ENCODE measurements at regions not wholly inside any gene's neighbourhood (a gene's known extent, or its start where the extent isn't known, plus 50 kb on each side); places are given as distances from the start of the nearest gene placed in this dataset.
"Not testable (repeated sequence)": the region's sequence is repeated elsewhere in the genome, so short reads cannot be mapped to it uniquely, and the experiment has no call there.

DNA sequence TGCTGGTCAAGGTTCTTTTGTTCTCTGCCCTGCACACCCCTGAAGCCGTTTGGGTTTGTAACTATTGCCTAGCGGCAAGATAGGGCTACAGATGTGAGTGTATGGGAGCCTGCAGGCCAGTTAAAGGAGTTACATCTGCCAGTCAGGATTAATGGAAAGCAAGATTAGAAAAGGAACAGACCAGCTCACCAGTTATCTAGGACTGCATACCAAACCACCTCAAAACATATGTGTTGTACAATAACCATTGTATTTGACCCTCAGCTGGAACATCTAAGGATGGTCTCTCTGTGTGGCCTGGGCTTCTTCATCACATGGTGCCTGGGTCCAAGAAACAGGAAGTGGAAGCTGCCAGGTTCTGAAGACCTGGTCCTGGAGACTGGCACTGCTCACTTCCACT lies 52.5 kb upstream of the FBXO28 start:
- H3K9me3 ChIP-seq (ENCODE audit: low read depth, low read length), result no peaks in the 10 kb centered on the region
- no peak overlapping the region for H3K4me3 ChIP-seq (ENCODE audit: low read length)
- no peaks in the 10 kb centered on the region for H3K27me3 ChIP-seq (ENCODE audit: insufficient read depth, low read length)
- H3K4me1 ChIP-seq (ENCODE audit: insufficient read depth, low read length), result no peaks in the 10 kb centered on the region

DNA sequence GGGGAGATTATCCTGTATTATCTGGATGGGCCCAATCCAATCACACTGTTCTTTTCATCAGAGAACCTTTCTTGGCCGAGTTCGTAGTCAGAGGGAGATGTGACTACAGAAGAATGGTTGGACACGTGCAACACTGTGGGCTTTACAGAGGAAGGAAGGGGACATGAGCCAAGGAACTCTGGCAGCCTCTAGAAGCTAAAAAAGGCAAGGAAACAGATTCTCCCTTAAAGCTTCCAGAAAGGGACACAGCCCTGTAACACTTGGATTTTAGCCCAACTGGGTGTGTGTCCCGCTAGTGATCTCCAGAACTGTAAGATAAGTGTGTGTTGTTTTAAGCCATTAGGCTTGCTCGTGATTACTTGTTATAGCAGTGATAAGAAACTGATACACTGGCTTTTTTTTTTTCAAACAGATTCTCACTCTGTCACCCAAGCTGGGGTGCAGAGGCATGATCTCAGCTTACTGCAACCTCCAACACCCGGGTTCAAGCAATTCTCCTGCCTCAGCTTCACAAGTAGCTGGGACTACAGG lies 53.9 kb upstream of the FBXO28 start:
- Histone ChIP-seq H3K4me1 (ENCODE audit: insufficient read depth, low read length) (no peaks in the 10 kb centered on the region), H3K4me3 (ENCODE audit: low read length) (no peak overlapping the region), H3K27me3 (ENCODE audit: insufficient read depth, low read length) (no peaks in the 10 kb centered on the region), H3K9me3 (ENCODE audit: low read depth, low read length) (no peaks in the 10 kb centered on the region)

DNA sequence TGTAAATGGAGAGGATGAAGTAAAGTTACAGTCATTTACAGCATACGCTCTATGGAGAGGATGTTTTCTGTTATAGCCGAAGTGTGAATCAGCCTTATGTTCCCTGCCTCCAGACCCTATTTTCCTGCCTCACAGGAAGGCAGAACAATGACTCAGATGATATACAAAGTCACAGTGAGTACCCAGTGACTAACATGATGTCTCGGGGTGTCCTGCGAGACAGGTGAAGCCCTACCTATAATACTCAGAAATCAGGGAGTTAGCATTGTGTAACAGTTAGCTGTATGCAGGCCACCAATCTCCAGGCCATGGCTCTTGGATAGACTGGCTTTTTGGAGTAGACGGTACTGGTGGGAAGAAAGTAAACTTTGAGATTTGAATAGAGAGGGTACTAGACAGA lies 55.6 kb upstream of the FBXO28 start:
- no peaks in the 10 kb centered on the region for H3K9me3 ChIP-seq (ENCODE audit: low read depth, low read length)
- no peaks in the 10 kb centered on the region for H3K27me3 ChIP-seq (ENCODE audit: insufficient read depth, low read length)
- H3K4me3 ChIP-seq (ENCODE audit: low read length), result no peak overlapping the region
- no peaks in the 10 kb centered on the region for H3K4me1 ChIP-seq (ENCODE audit: insufficient read depth, low read length)

DNA sequence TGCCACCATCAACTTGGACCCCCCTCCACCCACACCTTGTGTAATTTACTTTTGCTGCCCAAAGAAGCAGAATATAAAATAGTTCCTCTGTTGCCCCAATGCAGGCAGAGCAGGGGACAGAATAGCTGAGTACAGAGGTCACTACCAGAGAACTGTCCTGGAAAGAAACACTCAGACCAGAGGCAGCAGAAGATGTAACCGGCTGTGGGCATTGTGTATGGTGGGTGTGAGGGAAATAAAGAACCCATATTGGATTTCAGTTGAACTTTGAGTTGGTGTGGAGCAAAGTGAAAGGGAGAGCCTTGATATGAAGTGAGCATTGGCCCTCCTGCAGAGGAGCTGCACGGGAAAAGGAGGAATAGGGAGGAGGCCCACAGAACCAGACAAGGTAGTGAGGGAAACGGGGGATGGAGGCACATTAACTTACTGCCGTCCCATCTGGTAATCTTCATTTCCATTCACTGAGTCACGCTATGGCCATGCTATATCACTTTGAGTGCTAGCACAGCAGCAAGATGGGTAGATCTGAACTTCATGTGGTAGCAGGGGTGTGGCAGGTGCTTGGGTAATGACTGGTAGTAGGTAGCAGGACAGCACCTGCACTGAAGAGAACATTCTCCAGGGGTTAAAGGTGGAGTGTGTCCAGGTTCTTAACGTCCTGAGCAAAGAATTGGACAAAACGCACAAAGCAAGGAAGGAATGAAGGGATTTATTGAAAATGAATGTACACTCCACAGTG lies 56.3 kb upstream of the FBXO28 start:
- H3K4me3 ChIP-seq (ENCODE audit: low read length), result no peak overlapping the region
- no peaks in the 10 kb centered on the region for H3K4me1 ChIP-seq (ENCODE audit: insufficient read depth, low read length)
- no peaks in the 10 kb centered on the region for H3K27me3 ChIP-seq (ENCODE audit: insufficient read depth, low read length)
- H3K9me3 ChIP-seq (ENCODE audit: low read depth, low read length), result no peaks in the 10 kb centered on the region

DNA sequence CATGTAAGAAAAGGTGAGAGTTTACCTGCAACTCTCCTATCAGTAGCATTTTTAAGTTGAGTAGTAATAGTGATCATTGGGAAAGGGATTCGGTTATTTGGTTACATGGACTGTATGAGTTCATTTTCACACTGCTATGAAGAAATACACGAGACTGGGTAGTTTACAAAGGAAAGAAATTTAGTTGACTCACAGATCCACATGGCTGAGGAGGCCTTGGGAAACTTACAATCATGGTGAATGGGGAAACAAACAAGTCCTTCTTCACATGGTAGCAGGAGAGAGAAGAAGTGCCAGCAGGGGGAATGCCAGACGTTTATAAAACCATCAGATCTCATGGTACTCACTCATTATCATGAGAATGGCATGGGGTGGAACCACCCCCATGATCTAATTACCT lies 59.3 kb upstream of the FBXO28 start:
- Histone ChIP-seq H3K4me3 (ENCODE audit: low read length) (no peak overlapping the region), H3K27me3 (ENCODE audit: insufficient read depth, low read length) (no peaks in the 10 kb centered on the region), H3K4me1 (ENCODE audit: insufficient read depth, low read length) (no peaks in the 10 kb centered on the region), H3K9me3 (ENCODE audit: low read depth, low read length) (no peaks in the 10 kb centered on the region)

DNA sequence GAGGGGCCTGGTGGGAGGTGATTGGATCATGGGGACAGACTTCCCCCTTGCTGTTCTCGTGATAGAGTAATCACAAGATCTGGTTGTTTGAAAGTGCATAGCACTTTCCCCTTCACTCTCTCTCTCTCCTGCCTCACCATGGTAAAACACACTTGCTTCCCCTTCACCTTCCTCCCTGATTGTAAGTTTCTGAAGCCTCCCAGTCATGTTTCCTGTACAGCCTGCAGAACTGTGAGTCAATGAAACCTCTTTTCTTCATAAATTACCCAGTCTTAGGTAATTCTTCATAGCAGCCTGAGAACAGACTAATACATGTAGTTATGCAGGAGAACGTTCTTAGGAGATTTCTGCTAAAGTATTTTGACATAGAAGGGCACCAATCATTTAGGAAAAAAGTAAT lies 59.9 kb upstream of the FBXO28 start:
- Histone ChIP-seq H3K4me1 (ENCODE audit: insufficient read depth, low read length) (no peaks in the 10 kb centered on the region), H3K4me3 (ENCODE audit: low read length) (no peak overlapping the region), H3K9me3 (ENCODE audit: low read depth, low read length) (no peaks in the 10 kb centered on the region), H3K27me3 (ENCODE audit: insufficient read depth, low read length) (no peaks in the 10 kb centered on the region)

DNA sequence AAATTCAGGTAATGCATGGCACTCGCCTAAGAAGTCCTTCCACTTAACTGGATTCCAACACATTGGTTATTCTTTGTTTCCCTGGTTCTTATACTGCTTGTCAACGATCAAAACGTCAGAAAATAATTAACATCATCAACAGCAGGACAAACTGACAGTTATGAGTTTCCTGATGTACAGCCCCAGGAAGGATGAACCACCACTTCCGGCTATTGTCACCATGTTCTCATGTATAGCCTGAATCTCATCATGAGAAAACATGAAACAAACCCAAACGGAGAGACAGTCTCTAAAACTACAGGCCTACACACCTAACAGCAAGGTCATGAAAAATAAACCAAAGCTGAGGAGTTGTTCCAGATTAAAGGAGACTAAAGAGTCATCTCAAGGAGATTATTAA lies 60.5 kb upstream of the FBXO28 start:
- no peaks in the 10 kb centered on the region for H3K4me1 ChIP-seq (ENCODE audit: insufficient read depth, low read length)
- no peaks in the 10 kb centered on the region for H3K9me3 ChIP-seq (ENCODE audit: low read depth, low read length)
- no peak overlapping the region for H3K4me3 ChIP-seq (ENCODE audit: low read length)
- H3K27me3 ChIP-seq (ENCODE audit: insufficient read depth, low read length), result no peaks in the 10 kb centered on the region

DNA sequence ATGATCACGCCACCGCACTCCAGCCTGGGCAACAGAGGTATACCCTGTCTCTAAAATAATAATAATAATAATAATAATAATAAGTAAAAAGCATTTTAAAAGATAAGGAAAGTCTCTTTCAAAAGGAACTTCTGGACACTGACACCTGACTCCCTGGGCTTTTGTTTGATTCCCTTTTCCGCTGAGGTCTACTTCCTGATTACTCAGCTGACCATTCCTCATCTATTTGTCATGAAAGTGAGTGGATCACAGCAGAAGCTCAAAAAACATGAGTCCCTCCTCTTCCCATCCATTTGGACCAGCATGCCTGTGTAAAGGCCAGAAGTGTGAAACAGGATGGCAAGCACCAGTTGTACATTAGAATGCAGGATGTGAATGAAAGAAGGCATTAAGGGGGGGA lies 61.1 kb upstream of the FBXO28 start:
- Histone ChIP-seq H3K4me3 (ENCODE audit: low read length) (no peak overlapping the region), H3K4me1 (ENCODE audit: insufficient read depth, low read length) (no peaks in the 10 kb centered on the region), H3K27me3 (ENCODE audit: insufficient read depth, low read length) (no peaks in the 10 kb centered on the region), H3K9me3 (ENCODE audit: low read depth, low read length) (no peaks in the 10 kb centered on the region)

DNA sequence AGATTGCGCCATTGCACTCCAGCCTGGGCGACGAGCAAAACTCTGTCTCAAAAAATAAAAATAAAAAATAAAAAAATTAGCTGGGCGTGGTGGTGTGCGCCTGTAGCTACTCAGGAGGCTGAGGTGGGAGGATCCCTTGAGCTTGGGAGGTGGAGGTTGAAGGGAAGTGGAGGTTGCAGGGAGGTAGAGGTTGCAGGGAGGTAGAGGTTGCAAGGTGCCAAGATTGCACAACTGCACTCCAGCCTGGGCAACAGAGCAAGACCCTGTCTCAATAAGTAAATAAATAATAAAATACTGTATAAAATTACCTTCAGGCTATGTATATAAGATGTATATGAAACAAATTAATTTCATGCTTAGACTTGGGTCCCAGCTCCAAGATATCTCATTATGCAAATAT lies 62.1 kb upstream of the FBXO28 start:
- not testable (repeated sequence) for H3K4me3 ChIP-seq (ENCODE audit: low read length); H3K4me1 ChIP-seq (ENCODE audit: insufficient read depth, low read length); H3K9me3 ChIP-seq (ENCODE audit: low read depth, low read length); H3K27me3 ChIP-seq (ENCODE audit: insufficient read depth, low read length)

DNA sequence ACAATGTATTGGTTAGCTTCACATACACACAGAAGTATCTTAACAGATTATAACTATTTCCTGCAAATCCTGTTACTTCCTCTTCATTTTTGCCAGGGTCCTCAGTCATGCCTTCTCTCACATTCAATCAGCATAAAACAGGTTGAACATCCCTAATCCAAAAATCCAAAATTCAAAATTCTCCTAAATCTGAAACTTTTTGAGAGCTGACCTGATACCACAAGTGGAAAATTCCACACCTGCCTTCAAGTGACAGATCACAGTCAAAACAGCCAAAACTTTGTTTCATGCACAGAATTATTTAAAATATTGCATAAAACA lies 62.9 kb upstream of the FBXO28 start:
- Histone ChIP-seq H3K27me3 (ENCODE audit: insufficient read depth, low read length) (no peaks in the 10 kb centered on the region), H3K9me3 (ENCODE audit: low read depth, low read length) (no peaks in the 10 kb centered on the region), H3K4me1 (ENCODE audit: insufficient read depth, low read length) (no peaks in the 10 kb centered on the region), H3K4me3 (ENCODE audit: low read length) (no peak overlapping the region)

DNA sequence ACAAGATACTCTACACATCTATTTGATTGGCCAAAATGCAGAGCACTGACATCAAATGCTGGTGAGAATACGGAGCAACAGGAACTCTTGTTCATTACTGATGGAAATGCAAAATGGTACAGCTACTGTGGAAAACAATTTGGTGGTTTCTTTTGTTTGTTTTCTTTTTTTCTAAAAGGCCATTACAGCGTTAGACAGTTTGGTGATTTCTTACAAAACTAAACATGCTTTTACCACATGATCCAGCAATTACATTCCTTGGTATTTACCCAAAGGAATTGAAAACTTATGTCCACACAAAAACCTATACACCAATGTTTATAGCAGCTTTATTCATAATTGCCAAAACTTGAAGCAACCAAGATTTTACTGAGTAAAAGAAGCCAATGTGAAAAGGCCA lies 66.4 kb upstream of the FBXO28 start:
- Histone ChIP-seq H3K4me3 (ENCODE audit: low read length) (no peak overlapping the region), H3K9me3 (ENCODE audit: low read depth, low read length) (no peaks in the 10 kb centered on the region), H3K4me1 (ENCODE audit: insufficient read depth, low read length) (no peaks in the 10 kb centered on the region), H3K27me3 (ENCODE audit: insufficient read depth, low read length) (peaks cover 3% of the 10 kb centered on the region)

DNA sequence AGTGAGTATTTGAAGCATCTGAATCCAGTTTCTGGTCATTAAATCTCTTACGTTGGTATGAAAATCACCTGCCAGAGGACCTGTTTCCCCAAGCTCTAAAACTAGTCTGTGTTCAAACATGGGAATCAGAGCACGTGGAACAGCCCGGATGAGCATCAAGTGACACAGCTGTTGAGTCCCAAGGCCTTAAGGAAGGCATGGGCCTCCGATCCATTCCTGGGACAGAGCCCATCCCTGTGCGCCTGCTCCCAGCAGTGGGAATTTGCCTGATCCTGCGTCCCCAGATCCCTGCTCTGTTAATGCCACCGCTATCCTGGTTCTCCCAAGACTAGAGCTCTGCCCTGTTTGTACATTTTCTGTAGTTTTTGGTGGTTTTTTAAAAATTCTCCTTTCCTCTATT lies 68.4 kb upstream of the FBXO28 start:
- H3K4me1 ChIP-seq (ENCODE audit: insufficient read depth, low read length), result no peaks in the 10 kb centered on the region
- H3K27me3 ChIP-seq (ENCODE audit: insufficient read depth, low read length), result peaks cover 3% of the 10 kb centered on the region
- H3K9me3 ChIP-seq (ENCODE audit: low read depth, low read length), result no peaks in the 10 kb centered on the region
- H3K4me3 ChIP-seq (ENCODE audit: low read length), result no peak overlapping the region

DNA sequence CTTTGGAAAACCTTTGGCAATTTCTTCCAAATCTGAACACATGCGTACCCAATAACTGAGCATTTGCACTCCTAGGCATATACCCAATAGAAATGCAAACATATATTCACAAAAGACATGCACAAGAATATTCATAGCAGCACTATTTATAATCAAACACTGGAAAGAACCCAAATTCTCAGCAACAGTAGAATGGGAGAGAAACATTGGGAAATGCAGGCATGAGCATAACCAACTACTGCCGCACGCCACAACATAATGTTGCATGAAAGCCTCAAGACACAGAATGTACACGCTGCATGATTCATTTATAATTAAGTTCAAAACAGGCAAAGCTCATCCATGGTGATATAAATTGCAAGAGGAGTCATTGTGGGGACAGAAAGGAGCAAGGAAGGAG lies 69.5 kb upstream of the FBXO28 start:
- Histone ChIP-seq H3K4me1 (ENCODE audit: insufficient read depth, low read length) (no peaks in the 10 kb centered on the region), H3K9me3 (ENCODE audit: low read depth, low read length) (no peaks in the 10 kb centered on the region), H3K27me3 (ENCODE audit: insufficient read depth, low read length) (peaks cover 3% of the 10 kb centered on the region), H3K4me3 (ENCODE audit: low read length) (no peak overlapping the region)

DNA sequence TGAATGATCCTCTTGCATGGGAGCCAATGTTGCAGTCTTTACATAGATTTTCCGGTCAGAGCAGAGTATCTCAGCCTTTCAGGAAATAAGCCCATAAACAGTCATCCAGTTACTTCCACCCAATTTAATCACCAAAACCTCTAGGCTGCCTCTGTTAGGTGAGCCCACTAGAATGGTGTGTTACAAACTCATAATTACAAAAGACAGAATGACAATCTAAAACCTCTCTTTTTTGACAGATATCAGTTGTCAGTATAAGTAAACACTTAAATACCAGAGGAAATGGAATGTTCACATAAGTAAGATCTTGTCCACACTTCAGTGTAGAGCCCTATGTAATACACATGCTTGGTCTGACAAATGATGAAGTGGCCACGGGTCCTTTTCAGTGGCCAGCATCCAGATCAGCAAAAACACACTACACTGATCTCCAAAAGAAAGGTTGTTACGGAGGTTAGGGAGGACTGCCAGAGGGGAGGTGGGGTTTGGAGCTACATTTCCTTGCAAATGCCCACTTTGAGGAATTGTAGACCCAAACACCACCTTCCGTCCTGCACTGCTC lies 71.3 kb upstream of the FBXO28 start:
- Histone ChIP-seq H3K9me3 (ENCODE audit: low read depth, low read length) (no peaks in the 10 kb centered on the region), H3K27me3 (ENCODE audit: insufficient read depth, low read length) (peaks cover 3% of the 10 kb centered on the region), H3K4me3 (ENCODE audit: low read length) (no peak overlapping the region), H3K4me1 (ENCODE audit: insufficient read depth, low read length) (no peaks in the 10 kb centered on the region)

DNA sequence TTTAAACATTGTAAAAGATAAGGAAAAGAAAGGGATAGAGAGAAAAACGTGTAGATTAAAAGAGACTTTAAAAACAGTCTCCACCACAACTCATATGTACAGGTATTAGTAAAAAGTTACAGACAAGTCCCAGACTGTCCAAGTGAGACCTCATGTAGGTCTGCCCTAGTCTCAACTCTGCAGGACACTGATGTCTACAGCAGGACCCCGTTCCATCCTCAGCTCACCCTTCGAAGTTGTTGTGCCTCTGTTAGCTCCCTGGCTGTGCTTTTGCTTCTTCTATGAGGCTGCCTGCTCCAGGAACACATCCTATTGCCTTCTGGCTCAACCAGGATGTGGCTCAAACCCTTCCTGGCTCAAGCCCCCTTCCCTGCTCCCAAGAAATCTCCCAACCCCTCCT lies 72.9 kb upstream of the FBXO28 start:
- Histone ChIP-seq H3K4me3 (ENCODE audit: low read length) (no peak overlapping the region), H3K9me3 (ENCODE audit: low read depth, low read length) (no peaks in the 10 kb centered on the region), H3K27me3 (ENCODE audit: insufficient read depth, low read length) (peaks cover 3% of the 10 kb centered on the region), H3K4me1 (ENCODE audit: insufficient read depth, low read length) (no peaks in the 10 kb centered on the region)

DNA sequence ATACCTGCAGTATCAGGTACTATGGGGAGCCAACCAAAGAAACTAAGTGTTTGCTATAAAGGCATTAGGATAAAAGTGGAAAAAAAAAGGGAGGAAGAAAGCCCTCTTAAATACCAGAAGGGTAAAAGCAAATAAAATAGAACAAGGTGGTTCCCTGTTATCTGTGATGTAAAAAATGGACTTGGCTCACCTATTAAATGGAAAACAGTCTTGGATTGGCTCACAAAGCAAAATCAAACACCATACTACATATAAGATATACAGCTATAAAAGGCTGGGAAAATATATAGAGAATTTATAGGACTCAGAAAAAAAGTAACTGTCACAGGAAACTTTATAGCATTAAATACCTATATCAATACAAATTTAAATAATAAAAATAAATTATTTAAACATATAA lies 73.5 kb upstream of the FBXO28 start:
- not testable (repeated sequence) for H3K4me1 ChIP-seq (ENCODE audit: insufficient read depth, low read length)

More for the DNA sequence above, 73.5 kb upstream of the FBXO28 start:
- not testable (repeated sequence) for H3K4me3 ChIP-seq (ENCODE audit: low read length); H3K27me3 ChIP-seq (ENCODE audit: insufficient read depth, low read length); H3K9me3 ChIP-seq (ENCODE audit: low read depth, low read length)

Measured in mononuclear cell (primary cell).